HCT116 (cell line): ENCODE measurements at regions not wholly inside any gene's neighbourhood (a gene's known extent, or its start where the extent isn't known, plus 50 kb on each side); places are given as distances from the start of the nearest gene placed in this dataset.

ENCODE experiments used
- ATAC-seq: fragments of 200-7000 bp; cut with Tn5 transposase; 2 replicates; pipeline ENCODE4 v1.9.1; 2020; ENCODE audit warnings: mild to moderate bottlenecking, moderate library complexity
- BruUV-seq: library from RNA; stranded (reverse); fragments of 400-500 nt; replicated peaks from 2 replicates; lab custom pipeline; 2021; lab: Mats Ljungman, UMichigan
- CTCF ChIA-PET: fragments of 300-600 bp; sonication (Branson Sonifier 250); formaldehyde crosslinking; loops from one replicate; lab custom pipeline; 2021; ENCODE audit warnings: antibody characterized with exemption; lab: Charles Lee
- POLR2A ChIA-PET: fragments of 300-600, 350-600 bp; sonication (Branson Sonifier 250); formaldehyde crosslinking; loops from one replicate; lab custom pipeline; 2021; ENCODE audit warnings: antibody characterized with exemption; lab: Charles Lee
- RAD21 ChIA-PET, 2 experiments: fragments of 300-600 bp; sonication (Branson Sonifier 250); formaldehyde crosslinking; loops; one replicate each; lab custom pipeline; 2023; ENCODE audit warnings: low total read pairs in 2 of 2; ENCODE audit not compliant: uncharacterized antibody in 2 of 2, unreplicated experiment in 2 of 2, low non-redundant PET in 1 of 2; lab: Charles Lee
- DNase-seq: peaks from one replicate; pipeline ENCODE4 v3.0.0-alpha.2; 2010; ENCODE audit warnings: low read depth, low spot score
- H2AFZ ChIP-seq: fragments of 200-600 bp; shearing (Covaris generic), sonication (generic); 2 replicates; pipeline ENCODE4 v1.6.1; 2017; ENCODE audit warnings: low read depth, mixed run types, mixed read lengths, antibody characterized with exemption, low read length; ENCODE audit not compliant: poor library complexity, severe bottlenecking
- H3K27ac ChIP-seq: 2 replicates; pipeline ENCODE4 v1.5.1; 2012; ENCODE audit warnings: low read depth, low read length
- H3K27me3 ChIP-seq: fragments of 200-600 bp; sonication (generic); 2 replicates; pipeline ENCODE4 v1.6.1; 2016; ENCODE audit warnings: mixed run types, low read length, mixed read lengths; ENCODE audit not compliant: insufficient read depth
- H3K36me3 ChIP-seq, 2 experiments: fragments of 200-500 bp in 1 of 2; fragments of 200-600 bp in 1 of 2; sonication (Bioruptor generic) in 1 of 2; sonication (generic) in 1 of 2; 2 replicates each; pipeline versions ENCODE4 v1.5.1 to v1.6.1; 2014 to 2016; ENCODE audit warnings: low read length in 2 of 2, inconsistent platforms in 1 of 2, mixed read lengths in 1 of 2, mixed run types in 1 of 2; ENCODE audit not compliant: insufficient read depth in 2 of 2, control insufficient read depth in 1 of 2
- H3K4me1 ChIP-seq, 2 experiments: fragments of 200-600 bp in 1 of 2; sonication (generic) in 1 of 2; 2 replicates each; pipeline versions ENCODE4 v1.5.1 to v1.6.1; 2012 to 2017; ENCODE audit warnings: low read length in 2 of 2, inconsistent platforms in 1 of 2, mild to moderate bottlenecking in 1 of 2, mixed read lengths in 1 of 2, mixed run types in 1 of 2, moderate library complexity in 1 of 2; ENCODE audit not compliant: insufficient read depth in 2 of 2, control insufficient read depth in 1 of 2
- H3K4me2 ChIP-seq: fragments of 200-600 bp; sonication (generic); 2 replicates; pipeline ENCODE4 v1.6.1; 2017; ENCODE audit warnings: mixed run types, low read length, mixed read lengths
- H3K4me3 ChIP-seq, 2 experiments: fragments of 200-600 bp in 1 of 2; sonication (generic) in 1 of 2; replicated peaks in 1 of 2; 2 replicates each; pipeline ENCODE4 v1.5.1; 2011 to 2016; ENCODE audit warnings: low read length in 2 of 2, control low read depth in 1 of 2, low read depth in 1 of 2, mild to moderate bottlenecking in 1 of 2, mixed read lengths in 1 of 2, mixed run types in 1 of 2
- H3K79me2 ChIP-seq: fragments of 200-600 bp; sonication (generic); 2 replicates; pipeline ENCODE4 v1.6.1; 2017; ENCODE audit warnings: mild to moderate bottlenecking, mixed run types, low read length, moderate library complexity, mixed read lengths; ENCODE audit not compliant: insufficient read depth
- H3K9ac ChIP-seq: fragments of 200-600 bp; sonication (generic); 2 replicates; pipeline ENCODE4 v1.6.1; 2016; ENCODE audit warnings: low read length, mixed read lengths
- H3K9me2 ChIP-seq: fragments of 200-600 bp; sonication (generic), shearing (Covaris generic); 2 replicates; pipeline ENCODE4 v1.6.1; 2017; ENCODE audit warnings: mixed run types, mild to moderate bottlenecking, moderate library complexity; ENCODE audit not compliant: insufficient read depth
- H3K9me3 ChIP-seq, 2 experiments: fragments of 200-500 bp in 1 of 2; fragments of 200-600 bp in 1 of 2; sonication (Bioruptor generic) in 1 of 2; sonication (generic) in 1 of 2; 2 replicates each; pipeline ENCODE4 v1.6.1; 2014 to 2017; ENCODE audit warnings: low read length in 2 of 2, mixed read lengths in 2 of 2, inconsistent platforms in 1 of 2, low read depth in 1 of 2, mild to moderate bottlenecking in 1 of 2, mixed run types in 1 of 2, moderate library complexity in 1 of 2; ENCODE audit not compliant: control insufficient read depth in 1 of 2, insufficient read depth in 1 of 2
- H4K20me1 ChIP-seq: fragments of 200-600 bp; sonication (generic), shearing (Covaris generic); 2 replicates; pipeline ENCODE4 v1.6.1; 2017; ENCODE audit warnings: mixed run types, mild to moderate bottlenecking, moderate library complexity; ENCODE audit not compliant: insufficient read depth
- CBX3 ChIP-seq: IDR thresholded peaks from 2 replicates; pipeline ENCODE4 v1.6.1; 2012; ENCODE audit warnings: low read depth
- EGR1 ChIP-seq: IDR thresholded peaks from 2 replicates; pipeline ENCODE4 v1.6.1; 2012; ENCODE audit warnings: low read depth
- ELF1 ChIP-seq: IDR thresholded peaks from 2 replicates; pipeline ENCODE4 v1.6.1; 2012; ENCODE audit warnings: low read depth, borderline replicate concordance
- EZH2 ChIP-seq: fragments of 200-600 bp; sonication (generic); IDR thresholded peaks from 2 replicates; pipeline ENCODE4 v1.6.1; 2017; ENCODE audit warnings: antibody characterized with exemption, mixed run types
- FOSL1 ChIP-seq: IDR thresholded peaks from 2 replicates; pipeline ENCODE4 v1.6.1; 2012; ENCODE audit warnings: low read depth
- POLR2A ChIP-seq: IDR thresholded peaks from 2 replicates; pipeline ENCODE4 v1.7.0; 2011; ENCODE audit warnings: borderline replicate concordance; ENCODE audit not compliant: insufficient read depth, insufficient read length; ENCODE audit errors: extremely low read depth
- POLR2AphosphoS5 ChIP-seq: IDR thresholded peaks from 2 replicates; pipeline ENCODE4 v1.6.1; 2011; ENCODE audit warnings: mild to moderate bottlenecking, low read depth, low read length, moderate library complexity
- RAD21 ChIP-seq: IDR thresholded peaks from 2 replicates; pipeline ENCODE4 v1.6.1; 2012; ENCODE audit warnings: low read depth, mild to moderate bottlenecking
- SIN3A ChIP-seq: IDR thresholded peaks from 2 replicates; pipeline ENCODE4 v1.6.1; 2012; ENCODE audit warnings: low read depth
- SP1 ChIP-seq: IDR thresholded peaks from 2 replicates; pipeline ENCODE4 v1.6.1; 2012; ENCODE audit warnings: low read depth
- SRF ChIP-seq: IDR thresholded peaks from 2 replicates; pipeline ENCODE4 v1.6.1; 2012; ENCODE audit warnings: low read depth
- TCF7L2 ChIP-seq: IDR thresholded peaks from 2 replicates; pipeline ENCODE4 v1.7.0; 2011; ENCODE audit warnings: borderline replicate concordance, inconsistent platforms; ENCODE audit not compliant: insufficient read depth, insufficient read length; ENCODE audit errors: extremely low read depth
- ZNF274 ChIP-seq: fragments of 200-500 bp; sonication (Bioruptor generic); IDR thresholded peaks from 2 replicates; pipeline ENCODE4 v1.6.1; 2014; ENCODE audit warnings: mild to moderate bottlenecking, low read depth, low read length, inconsistent platforms
- intact Hi-C: fragments of 100-400 bp; cut with micrococcal nuclease; formaldehyde crosslinking; loops from 2 replicates; pipeline ENCODE4 v1.10.0; 2022
- TF ChIP-seq, protein P1 (sequence below): IDR thresholded peaks from 2 replicates; pipeline ENCODE4 v1.6.1; 2012; ENCODE audit warnings: low read depth
- TF ChIP-seq, protein P2 (sequence below), 3 experiments: fragments of 200-600 bp in 1 of 3; sonication (generic) in 1 of 3; IDR thresholded peaks in 2 of 3; conservative IDR thresholded peaks in 1 of 3; 2 replicates each; pipeline ENCODE4 v1.5.1; 2012 to 2017; ENCODE audit warnings: low read depth in 2 of 3, low read length in 2 of 3, antibody characterized with exemption in 1 of 3, borderline replicate concordance in 1 of 3, control low read depth in 1 of 3, mild to moderate bottlenecking in 1 of 3, mixed read lengths in 1 of 3, mixed run types in 1 of 3, moderate library complexity in 1 of 3; ENCODE audit not compliant: insufficient read depth in 1 of 3
- TF ChIP-seq, protein P3 (sequence below): IDR thresholded peaks from 2 replicates; pipeline ENCODE4 v1.6.1; 2012
- TF ChIP-seq, protein P4 (sequence below): IDR thresholded peaks from 2 replicates; pipeline ENCODE4 v1.6.1; 2011; ENCODE audit warnings: mild to moderate bottlenecking, low read length, moderate library complexity; ENCODE audit not compliant: insufficient replicate concordance; ENCODE audit errors: extremely low read depth

DNA sequence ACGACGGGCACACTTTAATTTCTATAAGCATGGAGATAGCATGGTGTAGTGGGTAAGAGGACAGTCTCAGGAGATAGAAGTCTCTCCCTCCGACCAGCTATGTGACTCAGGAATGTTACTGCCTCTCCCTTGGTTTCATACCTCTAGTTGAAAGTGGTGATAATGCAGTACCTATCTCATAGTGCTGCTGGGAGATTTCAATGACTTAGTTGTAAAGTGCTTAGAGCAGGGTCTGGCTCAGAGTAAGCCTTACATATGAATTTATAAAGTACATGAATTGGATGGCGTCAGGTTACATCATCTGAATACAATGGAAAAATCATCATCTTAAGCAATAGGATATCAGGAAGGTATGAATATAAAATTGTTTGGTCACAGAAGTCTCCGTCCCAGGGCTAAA, 952.8 kb upstream of the EDIL3 start:
- Histone ChIP-seq H3K4me1 (no peaks in the 10 kb centered on the region), H3K9me2 (no peaks in the 10 kb centered on the region), H3K9ac (no peak overlapping the region), H3K4me2 (no peak overlapping the region), H3K27ac (no peak overlapping the region), H3K27me3 (no peaks in the 10 kb centered on the region), H3K4me3 (no peak overlapping the region), H3K79me2 (no peaks in the 10 kb centered on the region), H4K20me1 (no peaks in the 10 kb centered on the region), H2AFZ (no peak overlapping the region), H3K36me3 (no peaks in the 10 kb centered on the region), H3K9me3 (no peaks in the 10 kb centered on the region)
- no peak for TF ChIP-seq RAD21
- no peak for TF ChIP-seq EGR1
- TF ChIP-seq TCF7L2 = no peak
- no peak for TF ChIP-seq SP1
- TF ChIP-seq, protein P1, sequence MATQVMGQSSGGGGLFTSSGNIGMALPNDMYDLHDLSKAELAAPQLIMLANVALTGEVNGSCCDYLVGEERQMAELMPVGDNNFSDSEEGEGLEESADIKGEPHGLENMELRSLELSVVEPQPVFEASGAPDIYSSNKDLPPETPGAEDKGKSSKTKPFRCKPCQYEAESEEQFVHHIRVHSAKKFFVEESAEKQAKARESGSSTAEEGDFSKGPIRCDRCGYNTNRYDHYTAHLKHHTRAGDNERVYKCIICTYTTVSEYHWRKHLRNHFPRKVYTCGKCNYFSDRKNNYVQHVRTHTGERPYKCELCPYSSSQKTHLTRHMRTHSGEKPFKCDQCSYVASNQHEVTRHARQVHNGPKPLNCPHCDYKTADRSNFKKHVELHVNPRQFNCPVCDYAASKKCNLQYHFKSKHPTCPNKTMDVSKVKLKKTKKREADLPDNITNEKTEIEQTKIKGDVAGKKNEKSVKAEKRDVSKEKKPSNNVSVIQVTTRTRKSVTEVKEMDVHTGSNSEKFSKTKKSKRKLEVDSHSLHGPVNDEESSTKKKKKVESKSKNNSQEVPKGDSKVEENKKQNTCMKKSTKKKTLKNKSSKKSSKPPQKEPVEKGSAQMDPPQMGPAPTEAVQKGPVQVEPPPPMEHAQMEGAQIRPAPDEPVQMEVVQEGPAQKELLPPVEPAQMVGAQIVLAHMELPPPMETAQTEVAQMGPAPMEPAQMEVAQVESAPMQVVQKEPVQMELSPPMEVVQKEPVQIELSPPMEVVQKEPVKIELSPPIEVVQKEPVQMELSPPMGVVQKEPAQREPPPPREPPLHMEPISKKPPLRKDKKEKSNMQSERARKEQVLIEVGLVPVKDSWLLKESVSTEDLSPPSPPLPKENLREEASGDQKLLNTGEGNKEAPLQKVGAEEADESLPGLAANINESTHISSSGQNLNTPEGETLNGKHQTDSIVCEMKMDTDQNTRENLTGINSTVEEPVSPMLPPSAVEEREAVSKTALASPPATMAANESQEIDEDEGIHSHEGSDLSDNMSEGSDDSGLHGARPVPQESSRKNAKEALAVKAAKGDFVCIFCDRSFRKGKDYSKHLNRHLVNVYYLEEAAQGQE = no peak
- no peak for TF ChIP-seq ELF1
- TF ChIP-seq, protein P2, sequence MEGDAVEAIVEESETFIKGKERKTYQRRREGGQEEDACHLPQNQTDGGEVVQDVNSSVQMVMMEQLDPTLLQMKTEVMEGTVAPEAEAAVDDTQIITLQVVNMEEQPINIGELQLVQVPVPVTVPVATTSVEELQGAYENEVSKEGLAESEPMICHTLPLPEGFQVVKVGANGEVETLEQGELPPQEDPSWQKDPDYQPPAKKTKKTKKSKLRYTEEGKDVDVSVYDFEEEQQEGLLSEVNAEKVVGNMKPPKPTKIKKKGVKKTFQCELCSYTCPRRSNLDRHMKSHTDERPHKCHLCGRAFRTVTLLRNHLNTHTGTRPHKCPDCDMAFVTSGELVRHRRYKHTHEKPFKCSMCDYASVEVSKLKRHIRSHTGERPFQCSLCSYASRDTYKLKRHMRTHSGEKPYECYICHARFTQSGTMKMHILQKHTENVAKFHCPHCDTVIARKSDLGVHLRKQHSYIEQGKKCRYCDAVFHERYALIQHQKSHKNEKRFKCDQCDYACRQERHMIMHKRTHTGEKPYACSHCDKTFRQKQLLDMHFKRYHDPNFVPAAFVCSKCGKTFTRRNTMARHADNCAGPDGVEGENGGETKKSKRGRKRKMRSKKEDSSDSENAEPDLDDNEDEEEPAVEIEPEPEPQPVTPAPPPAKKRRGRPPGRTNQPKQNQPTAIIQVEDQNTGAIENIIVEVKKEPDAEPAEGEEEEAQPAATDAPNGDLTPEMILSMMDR (IDR thresholded peaks at IDR 0.05 in 2 of 3, conservative IDR thresholded peaks at IDR 0.05 in 1 of 3; ENCODE audit: borderline replicate concordance in 1 of 3, insufficient read depth in 1 of 3, low read depth in 2 of 3, low read length in 2 of 3) = no peak
- TF ChIP-seq CBX3 = no peak
- TF ChIP-seq SIN3A = no peak
- TF ChIP-seq POLR2A = no peak
- TF ChIP-seq ZNF274 = no peak
- TF ChIP-seq POLR2AphosphoS5 = no peak
- TF ChIP-seq, protein P3, sequence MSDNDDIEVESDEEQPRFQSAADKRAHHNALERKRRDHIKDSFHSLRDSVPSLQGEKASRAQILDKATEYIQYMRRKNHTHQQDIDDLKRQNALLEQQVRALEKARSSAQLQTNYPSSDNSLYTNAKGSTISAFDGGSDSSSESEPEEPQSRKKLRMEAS = no peak
- no peak for TF ChIP-seq SRF
- TF ChIP-seq FOSL1 = no peak
- TF ChIP-seq EZH2 = no peak
- TF ChIP-seq, protein P4, sequence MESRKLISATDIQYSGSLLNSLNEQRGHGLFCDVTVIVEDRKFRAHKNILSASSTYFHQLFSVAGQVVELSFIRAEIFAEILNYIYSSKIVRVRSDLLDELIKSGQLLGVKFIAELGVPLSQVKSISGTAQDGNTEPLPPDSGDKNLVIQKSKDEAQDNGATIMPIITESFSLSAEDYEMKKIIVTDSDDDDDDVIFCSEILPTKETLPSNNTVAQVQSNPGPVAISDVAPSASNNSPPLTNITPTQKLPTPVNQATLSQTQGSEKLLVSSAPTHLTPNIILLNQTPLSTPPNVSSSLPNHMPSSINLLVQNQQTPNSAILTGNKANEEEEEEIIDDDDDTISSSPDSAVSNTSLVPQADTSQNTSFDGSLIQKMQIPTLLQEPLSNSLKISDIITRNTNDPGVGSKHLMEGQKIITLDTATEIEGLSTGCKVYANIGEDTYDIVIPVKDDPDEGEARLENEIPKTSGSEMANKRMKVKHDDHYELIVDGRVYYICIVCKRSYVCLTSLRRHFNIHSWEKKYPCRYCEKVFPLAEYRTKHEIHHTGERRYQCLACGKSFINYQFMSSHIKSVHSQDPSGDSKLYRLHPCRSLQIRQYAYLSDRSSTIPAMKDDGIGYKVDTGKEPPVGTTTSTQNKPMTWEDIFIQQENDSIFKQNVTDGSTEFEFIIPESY = no peak
- DNase-seq (no peak), ATAC-seq (no peak)
- intact Hi-C loops = no loop called here
- ChIA-PET POLR2A (no interaction called here), CTCF (no interaction called here), RAD21 (no interaction called here)
- no TSS peak for BruUV-seq
